MM.1S (cell line): ENCODE measurements at regions not wholly inside any gene's neighbourhood (a gene's known extent, or its start where the extent isn't known, plus 50 kb on each side); places are given as distances from the start of the nearest gene placed in this dataset.

Experiments used
- CTCF ChIP-seq: fragments of 300-600 bp; sonication (generic); IDR thresholded peaks from 2 replicates; pipeline ENCODE4 v1.5.1; 2016; ENCODE audit warnings: antibody characterized with exemption, low read length, mixed read lengths
- EZH2phosphoT487 ChIP-seq: fragments of 300-600 bp; sonication (generic); IDR thresholded peaks from 2 replicates; pipeline ENCODE4 v1.6.1; 2018; ENCODE audit warnings: antibody characterized with exemption, low read length

GRCh38 chr4:36891971-36892370 lies 352.6 kb upstream of the NWD2 start:
- no peak for TF ChIP-seq CTCF
- TF ChIP-seq EZH2phosphoT487: no peak
